ENCODE measurements at regions not wholly inside any gene's neighbourhood (a gene's known extent, or its start where the extent isn't known, plus 50 kb on each side); places are given as distances from the start of the nearest gene placed in this dataset.

DNA sequence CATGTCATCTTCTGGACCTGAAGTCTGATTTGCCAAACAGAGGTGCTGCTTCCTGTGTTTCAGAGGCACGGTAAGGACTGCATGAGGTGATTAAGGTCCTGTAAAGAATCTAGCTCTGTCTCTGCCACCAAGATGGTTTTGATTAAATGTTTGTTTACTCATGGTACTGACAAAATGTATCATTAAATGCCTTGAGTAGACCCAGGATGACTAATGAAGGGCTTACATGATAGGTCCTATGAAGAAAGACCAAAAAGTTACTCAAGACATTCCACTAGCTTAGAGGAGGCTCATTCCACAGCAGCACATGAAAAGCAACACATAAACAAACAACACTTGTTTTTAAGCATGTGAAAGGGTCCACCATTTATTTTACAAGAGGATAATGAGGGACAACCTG, 100.9 kb downstream of the BOD1 start:
- ChIA-PET POLR2A (no interaction called here), CTCF (no interaction called here)
- Histone ChIP-seq H3K79me2 (ENCODE audit: insufficient read depth) (no peaks in the 10 kb centered on the region), H3K4me1 (ENCODE audit: control insufficient read depth in 1 of 2, insufficient read depth in 2 of 2, low read depth in 1 of 2, low read length in 1 of 2) (no peaks in the 10 kb centered on the region; a peak in 1 of 4 replicates), H2AFZ (ENCODE audit: low read depth) (no peak overlapping the region), H3K4me3 (ENCODE audit: low read depth in 2 of 2, low read length in 1 of 2) (no peak overlapping the region), H3K9ac (no peak overlapping the region), H3K4me2 (no peak overlapping the region), H3K9me3 (no peaks in the 10 kb centered on the region), H4K20me1 (ENCODE audit: insufficient read depth) (no peaks in the 10 kb centered on the region), H3K27me3 (ENCODE audit: insufficient read depth) (no peaks in the 10 kb centered on the region; the same call in 1 of the 2 replicates), H3K27ac (ENCODE audit: low read depth in 2 of 2, low read length in 1 of 2) (no peak overlapping the region), H3F3A (replicated peaks; ENCODE audit: insufficient read depth) (no peaks in the 10 kb centered on the region), H3K36me3 (replicated peaks in 1 of 2; ENCODE audit: control insufficient read depth in 1 of 2, insufficient read depth in 2 of 2, low read length in 1 of 2) (no peaks in the 10 kb centered on the region), H3K9me2 (no peaks in the 10 kb centered on the region)
- no peak for DNase-seq
- 0% methylated on average over 1 of the region's 1 CpG for WGBS (ENCODE audit: low lambda C conversion rate)
- no peak for TF ChIP-seq CHD2 (IDR thresholded peaks at IDR 0.05; ENCODE audit: low read length, partially characterized antibody)
- no peak for TF ChIP-seq RCOR1 (IDR thresholded peaks at IDR 0.05; ENCODE audit: low read length)
- no peak for TF ChIP-seq GABPA (IDR thresholded peaks at IDR 0.05; ENCODE audit: low read depth)
- TF ChIP-seq TCF12 (IDR thresholded peaks at IDR 0.05), result no peak
- TF ChIP-seq SMC3 (IDR thresholded peaks at IDR 0.05; ENCODE audit: low read depth, low read length), result no peak
- TF ChIP-seq, protein P1, sequence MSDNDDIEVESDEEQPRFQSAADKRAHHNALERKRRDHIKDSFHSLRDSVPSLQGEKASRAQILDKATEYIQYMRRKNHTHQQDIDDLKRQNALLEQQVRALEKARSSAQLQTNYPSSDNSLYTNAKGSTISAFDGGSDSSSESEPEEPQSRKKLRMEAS (IDR thresholded peaks at IDR 0.05; ENCODE audit: low read depth), result no peak

DNA sequence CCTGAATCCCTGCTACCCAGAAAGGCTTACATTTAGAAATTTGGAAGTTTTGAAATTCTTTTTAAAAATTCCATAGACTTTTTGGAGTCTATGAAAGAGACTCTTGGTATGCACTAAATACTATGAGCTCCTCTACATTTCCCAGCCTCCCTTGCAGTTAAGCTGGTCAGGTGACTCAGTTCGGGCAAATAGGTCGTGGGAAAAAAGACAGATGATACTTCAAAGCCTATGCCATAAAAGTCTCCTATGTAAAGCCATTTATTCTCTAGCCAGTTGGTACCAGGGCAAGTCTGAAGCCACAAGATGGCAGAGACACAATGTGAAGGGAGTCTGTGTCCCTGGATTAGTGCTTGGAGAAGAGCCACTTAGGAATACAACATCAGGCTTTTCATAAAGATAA, 101.8 kb downstream of the BOD1 start:
- no peaks in the 10 kb centered on the region for H3F3A ChIP-seq (replicated peaks; ENCODE audit: insufficient read depth)
- no peak overlapping the region for H2AFZ ChIP-seq (ENCODE audit: low read depth)
- H3K4me3 ChIP-seq (ENCODE audit: low read depth in 2 of 2, low read length in 1 of 2), result no peak overlapping the region
- H3K27ac ChIP-seq (ENCODE audit: low read depth in 2 of 2, low read length in 1 of 2), result no peak overlapping the region
- H3K79me2 ChIP-seq (ENCODE audit: insufficient read depth), result no peaks in the 10 kb centered on the region
- TF ChIP-seq NFIC (IDR thresholded peaks at IDR 0.05; ENCODE audit: borderline replicate concordance) (no peak), FOXM1 (IDR thresholded peaks at IDR 0.05; ENCODE audit: low read depth) (no peak), FOXJ3 (CRISPR knock-in tag; IDR thresholded peaks at IDR 0.05) (no peak), RXRA (IDR thresholded peaks at IDR 0.05; ENCODE audit: borderline replicate concordance, low read depth) (no peak), EZH2phosphoT487 (IDR thresholded peaks at IDR 0.05; ENCODE audit: borderline replicate concordance, low read depth) (no peak), YY1 (IDR thresholded peaks at IDR 0.05; ENCODE audit: low read depth) (no peak), TEAD4 (IDR thresholded peaks at IDR 0.05; ENCODE audit: borderline replicate concordance, insufficient read depth) (no peak), SMC3 (IDR thresholded peaks at IDR 0.05; ENCODE audit: low read depth, low read length) (no peak), RFX5 (IDR thresholded peaks at IDR 0.05; ENCODE audit: low read length) (no peak), MXI1 (IDR thresholded peaks at IDR 0.05; ENCODE audit: low read depth, low read length) (no peak)
- DNase-seq, result no peak
- H3K4me1 ChIP-seq (ENCODE audit: control insufficient read depth in 1 of 2, insufficient read depth in 2 of 2, low read depth in 1 of 2, low read length in 1 of 2), result no peaks in the 10 kb centered on the region; a peak in 1 of 4 replicates
- H3K4me2 ChIP-seq, result no peak overlapping the region
- H3K9me2 ChIP-seq, result no peaks in the 10 kb centered on the region
- H4K20me1 ChIP-seq (ENCODE audit: insufficient read depth), result no peaks in the 10 kb centered on the region
- ChIA-PET CTCF (no interaction called here), POLR2A (no interaction called here)
- no peaks in the 10 kb centered on the region; the same call in 1 of the 2 replicates for H3K27me3 ChIP-seq (ENCODE audit: insufficient read depth)
- H3K9ac ChIP-seq, result no peak overlapping the region
- 6% methylated on average over 2 of the region's 2 CpGs for WGBS (ENCODE audit: low lambda C conversion rate)
- H3K9me3 ChIP-seq, result no peaks in the 10 kb centered on the region
- no peaks in the 10 kb centered on the region for H3K36me3 ChIP-seq (replicated peaks in 1 of 2; ENCODE audit: control insufficient read depth in 1 of 2, insufficient read depth in 2 of 2, low read length in 1 of 2)

DNA sequence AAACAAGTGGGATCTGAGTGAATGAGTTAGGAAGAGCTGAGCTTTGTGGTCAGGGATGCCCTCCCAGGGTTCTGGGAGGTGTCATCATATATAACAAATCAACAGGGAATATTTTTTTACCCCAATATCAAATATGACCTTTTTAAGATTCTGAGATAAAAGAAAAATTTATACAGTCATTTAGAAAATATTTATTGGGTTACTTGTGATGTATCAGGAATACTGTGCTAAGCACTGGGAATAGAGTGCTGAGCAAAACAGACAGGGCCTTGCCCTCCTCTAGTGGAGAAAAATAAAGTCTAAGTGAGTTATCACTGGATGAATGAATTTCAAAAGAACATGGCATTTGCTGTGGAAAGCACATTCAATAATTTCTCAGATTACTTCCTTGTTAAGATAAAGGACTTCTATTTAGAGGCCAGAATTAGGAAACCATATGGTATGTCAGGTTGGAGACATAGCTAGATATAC, 102.9 kb downstream of the BOD1 start:
- no peak for TF ChIP-seq GABPA (IDR thresholded peaks at IDR 0.05; ENCODE audit: low read depth)
- TF ChIP-seq NRF1 (IDR thresholded peaks at IDR 0.05; ENCODE audit: low read depth, low read length), result no peak
- no peak for TF ChIP-seq REST (IDR thresholded peaks at IDR 0.05; ENCODE audit: low read depth, low read length)
- TF ChIP-seq, protein P2, sequence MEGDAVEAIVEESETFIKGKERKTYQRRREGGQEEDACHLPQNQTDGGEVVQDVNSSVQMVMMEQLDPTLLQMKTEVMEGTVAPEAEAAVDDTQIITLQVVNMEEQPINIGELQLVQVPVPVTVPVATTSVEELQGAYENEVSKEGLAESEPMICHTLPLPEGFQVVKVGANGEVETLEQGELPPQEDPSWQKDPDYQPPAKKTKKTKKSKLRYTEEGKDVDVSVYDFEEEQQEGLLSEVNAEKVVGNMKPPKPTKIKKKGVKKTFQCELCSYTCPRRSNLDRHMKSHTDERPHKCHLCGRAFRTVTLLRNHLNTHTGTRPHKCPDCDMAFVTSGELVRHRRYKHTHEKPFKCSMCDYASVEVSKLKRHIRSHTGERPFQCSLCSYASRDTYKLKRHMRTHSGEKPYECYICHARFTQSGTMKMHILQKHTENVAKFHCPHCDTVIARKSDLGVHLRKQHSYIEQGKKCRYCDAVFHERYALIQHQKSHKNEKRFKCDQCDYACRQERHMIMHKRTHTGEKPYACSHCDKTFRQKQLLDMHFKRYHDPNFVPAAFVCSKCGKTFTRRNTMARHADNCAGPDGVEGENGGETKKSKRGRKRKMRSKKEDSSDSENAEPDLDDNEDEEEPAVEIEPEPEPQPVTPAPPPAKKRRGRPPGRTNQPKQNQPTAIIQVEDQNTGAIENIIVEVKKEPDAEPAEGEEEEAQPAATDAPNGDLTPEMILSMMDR (IDR thresholded peaks at IDR 0.05), result peak; percentile 19; the same call in 1 of the 2 replicates
- no peak for TF ChIP-seq TEAD4 (IDR thresholded peaks at IDR 0.05; ENCODE audit: borderline replicate concordance, insufficient read depth)
- no peak for TF ChIP-seq RFX5 (IDR thresholded peaks at IDR 0.05; ENCODE audit: low read length)
- H3K27me3 ChIP-seq (ENCODE audit: insufficient read depth), result no peaks in the 10 kb centered on the region
- H3K4me3 ChIP-seq (ENCODE audit: low read depth in 2 of 2, low read length in 1 of 2), result no peak overlapping the region
- no peak overlapping the region for H3K27ac ChIP-seq (ENCODE audit: low read depth in 2 of 2, low read length in 1 of 2)
- H3K36me3 ChIP-seq (replicated peaks in 1 of 2; ENCODE audit: control insufficient read depth in 1 of 2, insufficient read depth in 2 of 2, low read length in 1 of 2), result no peaks in the 10 kb centered on the region
- no peaks in the 10 kb centered on the region for H3F3A ChIP-seq (replicated peaks; ENCODE audit: insufficient read depth)
- no peak overlapping the region for H2AFZ ChIP-seq (ENCODE audit: low read depth)
- POLR2A ChIA-PET, result no interaction called here
- H4K20me1 ChIP-seq (ENCODE audit: insufficient read depth), result no peaks in the 10 kb centered on the region
- CTCF ChIA-PET, result no interaction called here
- H3K79me2 ChIP-seq (ENCODE audit: insufficient read depth), result no peaks in the 10 kb centered on the region
- no peak for DNase-seq
- H3K4me2 ChIP-seq, result no peak overlapping the region
- H3K9me2 ChIP-seq, result no peaks in the 10 kb centered on the region
- H3K4me1 ChIP-seq (ENCODE audit: control insufficient read depth in 1 of 2, insufficient read depth in 2 of 2, low read depth in 1 of 2, low read length in 1 of 2), result no peaks in the 10 kb centered on the region; a peak in 1 of 4 replicates
- H3K9me3 ChIP-seq, result no peaks in the 10 kb centered on the region
- H3K9ac ChIP-seq, result no peak overlapping the region
